Stimulated activated naive CD8-positive, alpha-beta T cell treated with anti-CD3 and anti-CD28 coated beads, Interleukin-15, Interleukin-2, amounts not matched to agents 100 U/mL and 50 U/mL, for 24 hours (primary cell): ENCODE measurements at regions not wholly inside any gene's neighbourhood (a gene's known extent, or its start where the extent isn't known, plus 50 kb on each side); places are given as distances from the start of the nearest gene placed in this dataset.

Experiments
- ATAC-seq: fragments of 150-1000 bp; cut with Tn5 transposase; one replicate; pipeline ENCODE4 v1.10.0; 2021
- DNase-seq: peaks from one replicate; pipeline ENCODE4 v3.0.0; 2021

- ATAC-seq (no peak), DNase-seq (no peak)
Observed at GRCh38 chr11:134574425-134574824, 162.4 kb upstream of the B3GAT1 start.

GRCh38 chr11:134573857-134574256 lies 161.8 kb upstream of the B3GAT1 start:
- DNase-seq (no peak), ATAC-seq (no peak)

- DNase-seq, result no peak
- no peak for ATAC-seq
Observed at GRCh38 chr11:134572741-134573675, 161.0 kb upstream of the B3GAT1 start.

- DNase-seq, result no peak
- ATAC-seq, result no peak
Observed at GRCh38 chr11:134571301-134571700, 159.3 kb upstream of the B3GAT1 start.

DNA sequence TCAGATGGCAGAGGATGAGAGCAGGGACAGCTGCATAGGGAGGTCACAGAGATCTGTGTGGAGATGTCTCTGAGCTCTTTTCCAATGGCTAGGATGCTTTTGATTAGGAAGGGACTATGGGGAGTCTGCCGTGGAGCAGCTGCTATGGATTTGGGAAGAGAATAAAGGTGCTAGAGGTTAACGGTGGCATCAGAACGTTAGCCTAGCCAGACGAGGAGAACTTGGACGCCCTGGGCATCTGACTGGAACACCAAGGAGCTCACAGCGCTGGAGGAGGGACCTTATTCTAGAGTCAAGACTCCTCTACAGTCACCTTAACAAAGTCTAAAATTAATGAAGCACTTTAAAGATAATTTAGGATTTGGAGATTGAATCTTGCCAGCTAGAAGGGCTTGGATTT lies 157.2 kb upstream of the B3GAT1 start:
- no peak for ATAC-seq

GRCh38 chr11:134566311-134566710 lies 154.3 kb upstream of the B3GAT1 start:
- DNase-seq, result no peak
- ATAC-seq, result no peak

More for the DNA sequence above, 157.2 kb upstream of the B3GAT1 start:
- no peak for DNase-seq

DNA sequence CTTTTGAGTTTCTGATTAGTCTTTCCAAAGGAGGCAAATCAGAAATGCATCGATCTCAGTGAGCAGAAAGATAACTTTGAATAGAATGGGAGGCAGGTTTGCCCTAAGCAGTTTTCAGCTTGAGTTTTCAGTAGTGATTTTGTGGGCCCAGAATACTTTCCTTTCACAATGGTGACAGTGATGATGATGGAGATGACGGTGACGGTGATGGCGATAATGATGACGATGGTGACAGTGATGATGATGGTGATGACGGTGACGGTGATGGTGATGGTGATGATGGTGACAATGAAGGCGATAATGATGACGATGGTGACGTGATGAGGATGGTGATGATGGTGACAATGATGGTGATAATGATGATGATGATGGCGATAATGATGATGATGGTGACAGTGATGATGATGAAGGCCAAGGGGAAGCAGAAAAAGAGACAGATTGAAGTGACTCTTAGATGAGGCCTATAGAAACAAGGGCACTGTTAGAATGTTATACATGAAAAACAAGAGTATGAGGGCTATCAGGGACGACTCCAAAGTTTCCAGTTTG lies 153.4 kb upstream of the B3GAT1 start:
- DNase-seq (no peak), ATAC-seq (no peak)

GRCh38 chr11:134564472-134565200 lies 152.6 kb upstream of the B3GAT1 start:
- DNase-seq, result no peak
- ATAC-seq, result no peak

- ATAC-seq (no peak), DNase-seq (no peak)
Observed at GRCh38 chr11:134562941-134563471, 151.0 kb upstream of the B3GAT1 start.

GRCh38 chr11:134562196-134562595 lies 150.2 kb upstream of the B3GAT1 start:
- no peak for DNase-seq
- ATAC-seq, result no peak

- ATAC-seq (no peak), DNase-seq (no peak)
Observed at GRCh38 chr11:134561331-134561720, 149.3 kb upstream of the B3GAT1 start.

GRCh38 chr11:134560566-134561330 lies 148.7 kb upstream of the B3GAT1 start:
- no peak for ATAC-seq
- no peak for DNase-seq

GRCh38 chr11:134560066-134560465 lies 148.0 kb upstream of the B3GAT1 start:
- DNase-seq (no peak), ATAC-seq (no peak)

DNA sequence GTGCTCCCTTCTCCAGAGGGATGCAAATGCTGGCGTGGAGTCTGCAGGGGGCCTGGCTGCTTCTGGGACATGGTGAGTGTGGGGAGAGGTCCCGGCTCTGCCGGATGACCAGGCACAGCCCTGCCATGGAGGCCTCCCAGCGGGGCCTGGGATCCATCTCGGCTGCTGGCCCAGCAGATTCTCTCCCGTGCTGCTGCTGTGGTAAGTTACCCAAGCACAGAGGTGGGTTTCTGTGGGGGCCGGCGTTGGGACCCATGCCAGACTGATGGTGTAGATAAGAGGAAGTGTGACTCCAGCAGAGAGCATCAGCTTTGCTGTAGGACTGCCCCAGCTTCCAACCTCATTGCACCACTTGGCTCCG lies 147.5 kb upstream of the B3GAT1 start:
- DNase-seq, result no peak
- no peak for ATAC-seq

DNA sequence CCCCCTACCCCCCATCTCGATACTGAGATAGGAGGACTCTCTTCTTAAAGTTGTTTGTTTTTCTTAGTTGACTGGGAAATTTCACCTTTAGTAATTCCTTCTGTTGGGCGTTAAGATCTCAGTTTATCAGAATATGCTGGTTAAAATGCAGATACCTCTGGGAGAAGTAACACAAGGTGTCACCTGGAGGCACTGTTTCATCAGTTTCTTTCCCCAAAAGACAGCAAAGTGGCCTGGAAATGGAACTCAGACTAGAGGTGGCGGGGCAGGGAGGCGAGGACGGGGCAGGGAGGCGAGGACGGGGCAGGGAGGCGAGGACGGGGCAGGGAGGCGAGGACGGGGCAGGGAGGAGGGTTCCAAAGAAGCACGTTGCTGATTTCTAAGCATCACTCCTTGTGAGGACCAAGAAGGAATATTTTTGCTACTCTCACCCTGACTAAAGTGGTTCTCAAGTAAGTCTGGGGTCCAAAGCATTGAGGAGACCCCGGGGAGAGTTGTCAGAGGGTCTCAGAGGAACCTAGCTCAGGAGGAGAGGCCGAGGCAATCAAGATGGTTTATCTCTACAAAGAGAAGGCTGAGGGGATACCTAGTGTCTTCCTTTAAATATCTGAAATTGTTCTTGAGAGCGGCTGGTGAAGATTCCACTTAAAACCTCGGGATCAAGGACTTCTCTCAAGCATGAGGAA lies 147.0 kb upstream of the B3GAT1 start:
- DNase-seq (no peak), ATAC-seq (no peak)

GRCh38 chr11:134558258-134558835 lies 146.3 kb upstream of the B3GAT1 start:
- ATAC-seq, result no peak
- no peak for DNase-seq

DNA sequence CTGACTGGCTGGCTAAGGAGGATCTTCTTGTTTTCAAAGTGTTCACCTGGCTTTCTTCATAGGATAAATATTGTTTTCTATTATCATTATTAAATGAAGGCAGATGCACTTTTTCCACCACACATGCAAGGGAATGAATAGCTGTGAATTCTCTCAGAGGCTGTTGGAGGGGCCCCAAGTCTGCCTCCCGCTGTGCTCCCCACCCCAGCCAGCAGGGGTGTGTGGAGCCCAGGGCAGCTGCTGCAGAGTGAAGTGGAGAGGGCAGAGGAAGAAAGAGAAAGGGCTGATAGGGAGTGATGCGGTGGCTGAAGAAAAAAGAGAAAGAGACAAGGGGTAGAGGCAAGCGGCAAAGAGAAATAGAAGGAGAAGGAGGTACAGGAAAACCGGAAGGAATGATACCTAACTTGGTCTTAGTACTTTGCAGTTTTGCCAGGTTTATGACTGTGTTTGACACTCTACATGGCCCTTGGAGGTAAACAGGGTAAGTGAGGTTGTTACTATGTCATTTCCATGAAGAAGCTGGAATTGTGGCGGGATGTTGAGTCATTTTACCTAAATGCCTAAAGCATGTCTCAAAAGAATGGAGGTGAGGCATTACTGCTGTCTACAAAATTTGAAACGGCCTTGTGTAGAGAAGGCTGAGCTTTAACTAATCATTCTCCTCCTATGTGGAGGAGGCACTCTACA lies 145.7 kb upstream of the B3GAT1 start:
- no peak for ATAC-seq
- no peak for DNase-seq

DNA sequence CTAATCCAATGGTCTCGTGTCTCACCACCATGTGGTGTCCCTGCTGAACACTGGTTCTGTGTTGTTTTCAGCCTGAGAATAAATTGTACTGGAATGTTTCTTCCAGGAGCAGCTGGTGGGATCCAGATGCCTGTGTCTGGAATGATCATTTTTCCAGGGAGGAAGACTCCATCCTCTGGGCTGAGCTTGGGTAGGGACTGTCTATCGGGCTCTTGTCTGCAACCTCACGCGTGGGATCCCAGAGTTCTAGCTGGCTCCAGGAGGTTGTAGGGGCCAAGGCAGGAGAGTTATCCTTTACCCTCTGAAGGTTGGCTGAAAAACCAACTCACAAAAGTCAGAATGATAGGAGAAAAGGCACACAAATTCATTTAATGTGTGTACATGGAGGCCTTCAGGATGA lies 144.1 kb upstream of the B3GAT1 start:
- ATAC-seq (no peak), DNase-seq (no peak)

DNA sequence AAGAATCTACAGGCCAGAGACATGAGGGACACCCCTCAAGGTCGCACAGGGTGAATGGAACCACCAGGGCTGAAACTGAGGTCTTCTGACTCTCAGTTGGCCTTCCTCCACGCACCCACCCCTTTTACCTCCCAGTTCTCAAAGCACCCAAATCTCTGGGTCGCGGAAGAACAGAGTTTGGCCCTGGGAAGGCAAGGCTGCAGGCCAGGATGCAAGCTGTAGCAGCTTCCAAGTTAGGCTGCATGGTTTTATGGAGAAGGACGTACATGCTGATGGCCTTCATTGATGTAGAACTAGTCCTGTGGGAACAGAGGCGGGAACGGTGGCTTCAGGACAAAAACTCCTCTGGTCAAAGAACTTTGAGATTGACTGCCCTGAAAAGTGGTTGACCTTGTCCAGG lies 143.5 kb upstream of the B3GAT1 start:
- no peak for DNase-seq
- no peak for ATAC-seq

GRCh38 chr11:134554861-134555260 lies 142.8 kb upstream of the B3GAT1 start:
- ATAC-seq (no peak), DNase-seq (no peak)

- DNase-seq (no peak), ATAC-seq (no peak)
Observed at GRCh38 chr11:134554106-134554505, 142.1 kb upstream of the B3GAT1 start.
